ENCODE measurements at regions not wholly inside any gene's neighbourhood (a gene's known extent, or its start where the extent isn't known, plus 50 kb on each side); places are given as distances from the start of the nearest gene placed in this dataset.

DNA sequence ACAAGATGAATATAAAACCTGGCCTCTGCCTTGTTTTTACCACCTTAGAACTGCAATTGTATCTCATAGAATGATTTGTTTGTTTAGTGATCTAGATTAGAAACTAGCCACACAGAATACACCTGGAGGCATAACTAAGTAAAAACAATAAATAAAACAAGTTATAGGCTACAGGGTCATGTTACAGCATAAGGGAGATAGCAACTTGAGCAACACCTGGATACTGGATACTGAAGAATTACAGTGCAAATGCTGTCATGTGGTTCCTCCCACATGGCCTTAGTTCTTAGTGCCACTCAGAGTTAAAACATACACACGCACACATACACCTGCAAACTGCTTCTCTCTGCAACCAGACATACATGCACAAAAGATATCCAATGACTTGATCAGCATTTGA lies 563.4 kb upstream of the DPPA4 start:
- DNase-seq (ENCODE audit: low spot score), result no peak
- Mint-ChIP-seq H3K27me3 (ENCODE audit: insufficient read depth) (no peaks in the 10 kb centered on the region), H3K4me3 (no peak overlapping the region), H3K27ac (no peak overlapping the region), H3K9me3 (peaks cover 3% of the 10 kb centered on the region), H3K36me3 (ENCODE audit: low read depth) (no peaks in the 10 kb centered on the region), H3K4me1 (ENCODE audit: low read depth) (no peaks in the 10 kb centered on the region)
- intact Hi-C loops (cut with micrococcal nuclease), result no loop called here

GRCh38 chr3:109902549-109902948 lies 565.2 kb upstream of the DPPA4 start:
- no peaks in the 10 kb centered on the region for H3K27me3 Mint-ChIP-seq (ENCODE audit: insufficient read depth)
- peaks cover 8% of the 10 kb centered on the region for H3K9me3 Mint-ChIP-seq
- intact Hi-C loops (cut with micrococcal nuclease), result no loop called here
- no peaks in the 10 kb centered on the region for H3K4me1 Mint-ChIP-seq (ENCODE audit: low read depth)
- no peak for DNase-seq (ENCODE audit: low spot score)
- no peaks in the 10 kb centered on the region for H3K36me3 Mint-ChIP-seq (ENCODE audit: low read depth)
- H3K27ac Mint-ChIP-seq, result no peak overlapping the region
- no peak overlapping the region for H3K4me3 Mint-ChIP-seq

DNA sequence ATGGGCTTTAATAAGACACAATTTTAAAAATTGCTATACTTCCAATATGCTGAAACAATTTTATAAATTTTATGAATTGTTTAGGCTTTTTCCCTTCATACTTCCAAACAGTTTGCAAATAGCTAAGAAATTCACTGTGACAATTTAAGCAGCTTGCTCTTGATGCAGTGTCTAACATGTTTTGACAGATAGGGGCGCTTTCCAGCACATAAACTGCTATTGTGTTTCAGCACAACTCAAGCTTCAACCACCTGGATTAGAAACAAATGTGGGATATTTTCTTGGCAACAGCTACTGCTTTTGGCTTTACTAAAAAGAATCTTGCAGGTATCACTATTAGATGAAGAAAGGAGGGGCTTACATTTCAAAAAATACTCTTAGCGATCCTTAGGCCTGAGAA lies 565.8 kb upstream of the DPPA4 start:
- H3K9me3 Mint-ChIP-seq, result peaks cover 8% of the 10 kb centered on the region
- no peak for DNase-seq (ENCODE audit: low spot score)
- intact Hi-C loops (cut with micrococcal nuclease), result no loop called here
- no peaks in the 10 kb centered on the region for H3K36me3 Mint-ChIP-seq (ENCODE audit: low read depth)
- H3K27ac Mint-ChIP-seq, result no peak overlapping the region
- no peaks in the 10 kb centered on the region for H3K27me3 Mint-ChIP-seq (ENCODE audit: insufficient read depth)
- no peaks in the 10 kb centered on the region for H3K4me1 Mint-ChIP-seq (ENCODE audit: low read depth)
- H3K4me3 Mint-ChIP-seq, result no peak overlapping the region

DNA sequence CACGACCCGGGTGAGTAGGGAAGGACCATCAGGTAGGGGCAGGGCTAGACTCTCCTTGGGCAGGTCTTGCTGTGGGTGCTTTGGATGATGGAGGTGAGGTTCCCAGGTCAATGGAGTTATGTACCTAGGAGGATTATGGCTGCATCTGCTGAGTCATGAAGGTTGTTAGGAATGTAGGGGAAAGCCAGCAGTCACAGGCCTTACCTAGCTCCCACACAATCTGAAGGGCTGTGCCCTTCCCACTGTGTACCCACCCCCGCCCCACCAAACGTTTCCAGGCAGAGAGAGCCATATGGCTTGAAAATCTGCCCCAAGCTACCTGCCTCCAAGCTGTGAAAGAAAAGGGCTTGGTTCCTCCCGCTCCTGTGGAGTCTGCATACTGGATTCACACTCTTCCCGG lies 573.4 kb upstream of the DPPA4 start:
- Mint-ChIP-seq H3K36me3 (ENCODE audit: low read depth) (no peaks in the 10 kb centered on the region), H3K27me3 (ENCODE audit: insufficient read depth) (no peaks in the 10 kb centered on the region), H3K4me3 (no peak overlapping the region), H3K27ac (no peak overlapping the region), H3K4me1 (ENCODE audit: low read depth) (no peaks in the 10 kb centered on the region), H3K9me3 (peaks cover 14% of the 10 kb centered on the region)
- intact Hi-C loops (cut with micrococcal nuclease), result no loop called here
- no peak for DNase-seq (ENCODE audit: low spot score)

DNA sequence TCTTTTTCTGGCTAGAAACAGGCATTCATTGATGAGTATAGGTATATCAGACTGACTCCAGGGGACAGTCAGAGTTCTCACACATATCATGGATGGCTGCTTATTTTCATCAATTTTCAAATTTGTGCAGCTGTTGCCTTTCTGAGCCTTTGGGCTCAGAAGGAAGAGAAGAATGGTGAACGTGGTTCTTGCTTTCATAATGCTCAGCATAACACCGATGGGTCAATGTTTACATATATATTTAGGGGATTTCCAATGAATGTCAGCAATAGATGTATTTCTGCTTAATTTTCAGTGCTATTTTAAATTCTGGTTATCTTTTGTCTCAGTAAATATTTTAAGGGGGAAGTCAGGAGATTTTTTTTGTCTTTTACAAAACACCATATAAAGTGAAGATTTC lies 581.4 kb upstream of the DPPA4 start:
- no peaks in the 10 kb centered on the region for H3K36me3 Mint-ChIP-seq (ENCODE audit: low read depth)
- no peaks in the 10 kb centered on the region for H3K27me3 Mint-ChIP-seq (ENCODE audit: insufficient read depth)
- H3K27ac Mint-ChIP-seq, result no peak overlapping the region
- H3K9me3 Mint-ChIP-seq, result peaks cover 3% of the 10 kb centered on the region
- H3K4me1 Mint-ChIP-seq (ENCODE audit: low read depth), result no peaks in the 10 kb centered on the region
- intact Hi-C loops (cut with micrococcal nuclease), result no loop called here
- no peak overlapping the region for H3K4me3 Mint-ChIP-seq
- no peak for DNase-seq (ENCODE audit: low spot score)

DNA sequence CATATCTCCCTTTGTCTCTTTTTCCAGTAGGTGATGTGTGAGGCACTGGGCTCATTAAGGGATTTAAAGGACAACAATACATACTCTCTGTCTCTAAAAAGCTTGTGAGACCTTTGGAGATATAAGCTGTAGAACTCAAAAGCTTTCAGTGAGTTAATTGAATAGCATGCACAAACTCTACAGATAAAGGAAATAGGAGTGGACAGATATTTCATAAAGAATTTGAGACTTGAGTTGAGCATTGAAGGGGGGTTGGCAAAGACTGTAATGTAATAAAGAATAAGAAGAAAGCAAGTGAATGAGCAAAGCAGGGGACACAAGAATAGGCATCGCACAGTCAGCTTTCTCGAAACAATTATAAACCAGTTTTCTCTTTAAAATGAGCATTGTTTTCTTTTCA lies 583.4 kb upstream of the DPPA4 start:
- no peaks in the 10 kb centered on the region for H3K27me3 Mint-ChIP-seq (ENCODE audit: insufficient read depth)
- intact Hi-C loops (cut with micrococcal nuclease), result no loop called here
- H3K4me1 Mint-ChIP-seq (ENCODE audit: low read depth), result no peaks in the 10 kb centered on the region
- H3K4me3 Mint-ChIP-seq, result no peak overlapping the region
- H3K9me3 Mint-ChIP-seq, result no peaks in the 10 kb centered on the region
- no peak overlapping the region for H3K27ac Mint-ChIP-seq
- H3K36me3 Mint-ChIP-seq (ENCODE audit: low read depth), result no peaks in the 10 kb centered on the region
- no peak for DNase-seq (ENCODE audit: low spot score)

DNA sequence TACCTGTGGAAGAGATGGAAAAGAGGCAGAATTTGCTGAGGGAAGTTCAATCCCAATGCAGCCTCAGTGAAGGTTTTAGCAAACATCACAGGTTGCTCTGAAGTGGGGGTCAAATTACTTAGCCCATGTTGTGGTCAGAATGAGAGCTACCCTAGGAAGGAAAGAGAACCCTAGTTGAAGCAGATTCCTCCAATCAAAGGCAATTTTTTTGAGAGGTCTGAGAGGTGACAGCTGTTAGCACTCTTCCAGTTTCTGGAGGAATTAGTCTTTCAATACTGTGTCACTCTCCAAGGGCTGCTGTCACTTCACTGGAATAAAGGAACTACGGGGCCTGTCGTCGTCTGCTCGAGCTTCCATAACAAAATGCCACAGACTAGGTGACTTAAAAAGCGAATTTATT lies 584.2 kb upstream of the DPPA4 start:
- Mint-ChIP-seq H3K27me3 (ENCODE audit: insufficient read depth) (no peaks in the 10 kb centered on the region), H3K4me1 (ENCODE audit: low read depth) (no peaks in the 10 kb centered on the region), H3K4me3 (no peak overlapping the region), H3K9me3 (no peaks in the 10 kb centered on the region), H3K36me3 (ENCODE audit: low read depth) (no peaks in the 10 kb centered on the region), H3K27ac (no peak overlapping the region)
- DNase-seq (ENCODE audit: low spot score), result no peak
- intact Hi-C loops (cut with micrococcal nuclease), result no loop called here

DNA sequence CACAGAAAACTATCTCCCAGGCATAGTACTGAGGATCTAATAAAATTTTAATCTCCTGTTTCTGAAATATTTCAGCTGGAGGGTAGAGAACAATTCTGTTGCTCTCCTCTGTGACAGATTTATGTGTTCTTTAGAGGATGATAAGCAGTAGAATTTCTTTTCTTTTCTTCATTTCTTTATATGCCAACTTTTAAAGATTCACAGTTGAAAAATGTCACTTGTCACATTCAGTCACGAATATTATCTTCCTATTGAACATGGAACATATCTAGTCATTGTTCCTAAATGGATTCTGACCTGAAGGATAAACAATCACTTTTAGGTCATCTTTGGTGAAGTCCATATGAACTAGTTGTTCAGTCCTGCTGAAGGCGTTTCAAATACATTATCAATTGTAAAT lies 585.5 kb upstream of the DPPA4 start:
- intact Hi-C loops (cut with micrococcal nuclease), result no loop called here
- Mint-ChIP-seq H3K9me3 (no peaks in the 10 kb centered on the region), H3K4me3 (no peak overlapping the region), H3K36me3 (ENCODE audit: low read depth) (no peaks in the 10 kb centered on the region), H3K4me1 (ENCODE audit: low read depth) (no peaks in the 10 kb centered on the region), H3K27ac (no peak overlapping the region), H3K27me3 (ENCODE audit: insufficient read depth) (no peaks in the 10 kb centered on the region)
- DNase-seq (ENCODE audit: low spot score), result no peak

GRCh38 chr3:109923431-109923830 lies 586.1 kb upstream of the DPPA4 start:
- no peak overlapping the region for H3K4me3 Mint-ChIP-seq
- intact Hi-C loops (cut with micrococcal nuclease), result no loop called here
- no peaks in the 10 kb centered on the region for H3K27me3 Mint-ChIP-seq (ENCODE audit: insufficient read depth)
- no peaks in the 10 kb centered on the region for H3K9me3 Mint-ChIP-seq
- no peak overlapping the region for H3K27ac Mint-ChIP-seq
- no peaks in the 10 kb centered on the region for H3K36me3 Mint-ChIP-seq (ENCODE audit: low read depth)
- DNase-seq (ENCODE audit: low spot score), result no peak
- H3K4me1 Mint-ChIP-seq (ENCODE audit: low read depth), result no peaks in the 10 kb centered on the region

- no peaks in the 10 kb centered on the region for H3K9me3 Mint-ChIP-seq
- H3K4me1 Mint-ChIP-seq (ENCODE audit: low read depth), result no peaks in the 10 kb centered on the region
- H3K27ac Mint-ChIP-seq, result no peak overlapping the region
- H3K4me3 Mint-ChIP-seq, result no peak overlapping the region
- intact Hi-C loops (cut with micrococcal nuclease), result no loop called here
- no peaks in the 10 kb centered on the region for H3K27me3 Mint-ChIP-seq (ENCODE audit: insufficient read depth)
- H3K36me3 Mint-ChIP-seq (ENCODE audit: low read depth), result no peaks in the 10 kb centered on the region
- no peak for DNase-seq (ENCODE audit: low spot score)
These were observed 586.9 kb upstream of the DPPA4 start for GRCh38 chr3:109924196-109924595.

GRCh38 chr3:109926376-109926775 lies 589.0 kb upstream of the DPPA4 start:
- no peaks in the 10 kb centered on the region for H3K9me3 Mint-ChIP-seq

GRCh38 chr3:109927161-109927560 lies 589.8 kb upstream of the DPPA4 start:
- no peaks in the 10 kb centered on the region for H3K27me3 Mint-ChIP-seq (ENCODE audit: insufficient read depth)
- DNase-seq (ENCODE audit: low spot score), result no peak

More at GRCh38 chr3:109926376-109926775, 589.0 kb upstream of the DPPA4 start:
- H3K36me3 Mint-ChIP-seq (ENCODE audit: low read depth), result no peaks in the 10 kb centered on the region
- DNase-seq (ENCODE audit: low spot score), result no peak
- H3K4me1 Mint-ChIP-seq (ENCODE audit: low read depth), result no peaks in the 10 kb centered on the region
- intact Hi-C loops (cut with micrococcal nuclease), result no loop called here
- no peak overlapping the region for H3K4me3 Mint-ChIP-seq
- no peaks in the 10 kb centered on the region for H3K27me3 Mint-ChIP-seq (ENCODE audit: insufficient read depth)
- H3K27ac Mint-ChIP-seq, result no peak overlapping the region

DNA sequence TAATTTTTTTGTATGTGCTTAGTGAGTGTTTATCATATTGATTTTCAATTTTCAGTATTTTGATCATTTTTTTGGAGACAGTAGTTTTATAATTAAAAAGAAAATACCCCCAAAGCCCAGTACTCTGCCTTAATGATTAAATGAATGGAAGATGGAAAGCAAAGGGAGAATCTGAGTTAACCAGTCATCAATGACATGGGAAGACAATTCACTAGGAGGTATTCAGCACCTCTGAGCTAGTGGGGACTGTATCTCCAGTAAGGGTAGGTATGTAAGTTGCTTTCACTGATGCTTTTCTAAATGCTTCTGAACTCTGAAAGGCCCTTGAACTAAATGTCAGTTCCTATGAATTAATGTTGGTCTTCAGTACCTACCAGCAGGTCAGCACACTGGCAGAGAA lies 590.4 kb upstream of the DPPA4 start:
- Mint-ChIP-seq H3K4me3 (no peak overlapping the region), H3K4me1 (ENCODE audit: low read depth) (no peaks in the 10 kb centered on the region), H3K36me3 (ENCODE audit: low read depth) (no peaks in the 10 kb centered on the region), H3K27ac (no peak overlapping the region), H3K9me3 (no peaks in the 10 kb centered on the region), H3K27me3 (ENCODE audit: insufficient read depth) (no peaks in the 10 kb centered on the region)
- DNase-seq (ENCODE audit: low spot score), result no peak
- intact Hi-C loops (cut with micrococcal nuclease), result no loop called here

More at GRCh38 chr3:109927161-109927560, 589.8 kb upstream of the DPPA4 start:
- no peak overlapping the region for H3K27ac Mint-ChIP-seq
- intact Hi-C loops (cut with micrococcal nuclease), result no loop called here
- no peaks in the 10 kb centered on the region for H3K4me1 Mint-ChIP-seq (ENCODE audit: low read depth)
- no peaks in the 10 kb centered on the region for H3K36me3 Mint-ChIP-seq (ENCODE audit: low read depth)
- no peaks in the 10 kb centered on the region for H3K9me3 Mint-ChIP-seq
- no peak overlapping the region for H3K4me3 Mint-ChIP-seq

DNA sequence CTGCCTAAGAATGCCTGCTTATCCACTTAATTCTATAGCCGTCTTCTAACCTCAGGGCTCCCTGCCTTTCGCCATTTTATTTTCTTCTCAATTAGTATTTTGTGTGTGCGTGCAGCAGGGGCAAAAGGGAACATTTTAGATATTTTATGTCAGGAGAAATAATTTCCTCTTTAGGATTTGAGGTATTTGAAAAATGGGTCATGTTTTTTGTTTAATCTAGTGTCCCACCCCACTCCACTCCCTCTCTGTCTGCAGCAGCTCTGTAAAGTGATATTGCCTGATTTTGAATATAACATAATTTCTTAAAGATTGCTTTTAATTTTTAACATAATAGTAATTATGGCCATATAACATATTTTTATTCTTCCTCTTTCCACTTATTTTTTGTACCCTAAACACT lies 593.2 kb upstream of the DPPA4 start:
- Mint-ChIP-seq H3K4me1 (ENCODE audit: low read depth) (no peaks in the 10 kb centered on the region), H3K9me3 (no peaks in the 10 kb centered on the region), H3K27me3 (ENCODE audit: insufficient read depth) (no peaks in the 10 kb centered on the region), H3K27ac (no peak overlapping the region), H3K4me3 (no peak overlapping the region), H3K36me3 (ENCODE audit: low read depth) (no peaks in the 10 kb centered on the region)
- DNase-seq (ENCODE audit: low spot score), result no peak
- intact Hi-C loops (cut with micrococcal nuclease), result no loop called here

All from activated T-helper 1 cell treated with anti-CD3 and anti-CD28 coated beads, Interleukin-12 subunit alpha, Interleukin-12 subunit beta, Interleukin-2, Interleukin-4 antibody, amounts not matched to agents 30 ng/mL and 10 ng/mL and 1 ng/mL, durations not matched to agents 14 hours and 24 hours and 36 hours (primary cell).